Ovary (tissue), 3 donors: ENCODE measurements at regions not wholly inside any gene's neighbourhood (a gene's known extent, or its start where the extent isn't known, plus 50 kb on each side); places are given as distances from the start of the nearest gene placed in this dataset.

ENCODE experiments used
- CTCF ChIP-seq, 3 donors: fragments of 450-650 bp in 2 of 3; fragments of 200-600 bp in 1 of 3; IDR thresholded peaks; one replicate each; pipeline versions ENCODE4 v1.5.1 to v1.8.0; 2016 to 2022; ENCODE audit warnings: antibody characterized with exemption in 3 of 3, mild to moderate bottlenecking in 1 of 3
- POLR2A ChIP-seq: fragments of 450-650 bp; IDR thresholded peaks from one replicate; pipeline ENCODE4 v1.6.1; 2017; ENCODE audit warnings: antibody characterized with exemption, mild to moderate bottlenecking, moderate library complexity
- donor health status: DM: no; HTN: no; CAD: no.

GRCh38 chr14:54261283-54261682, 135.5 kb upstream of the CDKN3 start:
- TF ChIP-seq POLR2A (no peak), CTCF (IDR thresholded peaks at IDR 0.05) (no peak)
